Prostate gland (tissue), 2 donors: ENCODE measurements at regions not wholly inside any gene's neighbourhood (a gene's known extent, or its start where the extent isn't known, plus 50 kb on each side); places are given as distances from the start of the nearest gene placed in this dataset.

Source experiments
- DNase-seq: peaks from one replicate; pipeline ENCODE4 v3.0.0-alpha.2; 2019; ENCODE audit warnings: low spot score
- H3K27ac ChIP-seq, 2 donors: fragments of 200-600 bp; sonication (generic); 2 replicates each; pipeline ENCODE4 v1.5.1; 2017 to 2019
- H3K27me3 ChIP-seq: fragments of 200-600 bp; sonication (generic); replicated peaks from 2 replicates; pipeline ENCODE4 v1.5.1; 2019; ENCODE audit not compliant: insufficient read depth
- H3K36me3 ChIP-seq, 2 donors: fragments of 200-600 bp; sonication (generic); 1 replicate in 1 of 2; 2 replicates in 1 of 2; pipeline versions ENCODE4 v1.5.1 to v1.8.1; 2017 to 2019
- H3K4me1 ChIP-seq: fragments of 200-600 bp; sonication (generic); replicated peaks from 2 replicates; pipeline ENCODE4 v1.5.1; 2019
- H3K4me3 ChIP-seq, 2 donors: fragments of 200-600 bp; sonication (generic); 2 replicates each; pipeline ENCODE4 v1.5.1; 2017 to 2019
- H3K9me3 ChIP-seq: fragments of 200-600 bp; sonication (generic); 2 replicates; pipeline ENCODE4 v1.5.1; 2017
- CTCF ChIP-seq, 4 experiments: fragments of 200-600 bp in 2 of 4; fragments of 450-650 bp in 2 of 4; sonication (generic) in 2 of 4; IDR thresholded peaks; 1 replicate in 3 of 4; 2 replicates in 1 of 4; pipeline ENCODE4 v1.5.1; 2016 to 2019; ENCODE audit warnings: antibody characterized with exemption in 4 of 4, mild to moderate bottlenecking in 2 of 4, moderate library complexity in 2 of 4
- POLR2A ChIP-seq: fragments of 450-650 bp; IDR thresholded peaks from one replicate; pipeline ENCODE4 v1.6.1; 2016; ENCODE audit warnings: antibody characterized with exemption, mild to moderate bottlenecking
- POLR2AphosphoS5 ChIP-seq: sonication (generic); formaldehyde crosslinking; IDR thresholded peaks from one replicate; pipeline ENCODE4 v1.6.1; 2017; ENCODE audit warnings: antibody characterized with exemption
- WGBS: methylation state at CpG from one replicate; pipeline ENCODE4 v1.1.5; 2018; 5-methylcytosine and 5-hydroxymethylcytosine counted together
- intact Hi-C: fragments of 100-400 bp; cut with DNase I; formaldehyde crosslinking; loops from one replicate; pipeline ENCODE4 v1.14.2; 2022

DNA sequence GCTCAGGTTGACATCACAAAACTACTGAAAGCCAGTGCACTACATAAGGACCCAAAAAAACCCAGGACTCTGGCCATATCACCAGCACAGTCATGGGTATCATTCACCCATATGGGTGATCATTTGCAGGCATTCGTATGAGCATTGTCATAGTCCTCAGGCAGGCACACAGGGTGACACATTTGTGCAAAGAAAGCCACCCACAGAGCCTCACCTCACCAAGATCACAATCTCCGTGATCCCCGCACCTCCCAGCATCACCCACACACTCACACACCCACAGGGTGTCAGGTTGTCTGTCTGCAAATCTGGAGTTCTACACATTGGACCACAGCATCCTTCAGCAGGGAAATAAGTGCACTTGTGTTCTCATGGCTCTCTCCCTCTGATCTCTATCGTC, 166.0 kb upstream of the LPP start:
- TF ChIP-seq POLR2A, result no peak
- TF ChIP-seq POLR2AphosphoS5, result no peak
- TF ChIP-seq CTCF (IDR thresholded peaks at IDR 0.05), result no peak
- H3K4me1 ChIP-seq, result no peaks in the 10 kb centered on the region
- intact Hi-C loops, result no loop called here

DNA sequence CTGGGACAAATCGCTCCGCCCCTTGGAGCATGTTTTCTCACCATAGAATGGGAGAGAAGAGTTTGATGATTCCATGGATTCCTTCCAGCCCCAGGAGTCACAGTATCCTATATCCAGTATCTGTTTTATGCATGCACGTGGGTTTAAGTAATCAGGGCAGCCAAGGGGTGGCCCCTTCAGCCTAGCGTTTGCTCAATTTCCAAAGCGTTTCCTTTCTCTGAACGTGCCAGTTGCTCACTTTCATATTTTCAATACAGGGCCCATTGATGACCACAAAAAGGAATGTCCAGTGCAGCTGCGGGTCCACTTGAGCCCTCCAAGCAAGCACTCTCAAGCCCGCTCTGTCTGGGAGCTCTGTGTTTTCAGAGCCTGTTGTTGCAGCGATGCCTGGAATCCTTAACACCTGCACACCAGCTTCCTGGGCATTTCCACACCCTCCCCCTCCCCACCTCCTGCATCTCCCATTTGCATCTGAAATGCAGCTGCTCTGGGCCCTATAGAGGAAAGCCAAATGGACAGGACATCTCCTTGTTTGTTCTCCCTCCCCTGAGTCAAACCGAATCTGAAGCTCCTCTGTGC, 164.3 kb upstream of the LPP start:
- Histone ChIP-seq H3K36me3 (no peaks in the 10 kb centered on the region), H3K27me3 (no peaks in the 10 kb centered on the region), H3K4me1 (no peaks in the 10 kb centered on the region), H3K27ac (no peak overlapping the region), H3K9me3 (no peaks in the 10 kb centered on the region), H3K4me3 (no peak overlapping the region)
- 62% methylated on average over 10 of the region's 10 CpGs for WGBS
- TF ChIP-seq POLR2A, result no peak
- no peak for TF ChIP-seq POLR2AphosphoS5
- TF ChIP-seq CTCF (IDR thresholded peaks at IDR 0.05), result no peak
- no peak for DNase-seq
- intact Hi-C loops, result no loop called here

More for the DNA sequence above, 166.0 kb upstream of the LPP start:
- H3K4me3 ChIP-seq, result no peak overlapping the region
- no peaks in the 10 kb centered on the region for H3K36me3 ChIP-seq
- 87% methylated on average over 4 of the region's 4 CpGs for WGBS
- H3K9me3 ChIP-seq, result no peaks in the 10 kb centered on the region
- H3K27me3 ChIP-seq, result no peaks in the 10 kb centered on the region
- H3K27ac ChIP-seq, result no peak overlapping the region
- no peak for DNase-seq

DNA sequence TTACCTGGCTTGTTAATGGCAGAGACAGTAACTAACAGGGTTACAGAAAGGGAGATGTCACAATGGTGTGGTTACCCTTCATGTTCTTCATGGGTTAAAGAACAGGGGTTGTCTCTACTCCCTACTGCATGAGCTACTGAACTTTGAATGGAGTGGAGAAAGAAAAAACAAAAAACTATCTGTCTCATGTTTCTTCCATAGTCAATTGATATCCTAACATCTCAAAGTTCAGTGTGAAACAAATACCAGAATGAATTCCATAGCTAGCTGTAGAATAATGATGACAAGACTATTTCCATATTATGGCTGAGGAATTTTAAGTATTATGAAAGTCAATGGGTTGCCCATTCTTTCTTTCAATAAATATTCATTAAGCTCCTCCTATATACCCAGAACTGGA, 161.3 kb upstream of the LPP start:
- Histone ChIP-seq H3K4me3 (no peak overlapping the region), H3K27me3 (no peaks in the 10 kb centered on the region), H3K9me3 (no peaks in the 10 kb centered on the region), H3K4me1 (no peaks in the 10 kb centered on the region), H3K36me3 (no peaks in the 10 kb centered on the region), H3K27ac (no peak overlapping the region)
- DNase-seq, result no peak
- TF ChIP-seq POLR2AphosphoS5 (no peak), CTCF (IDR thresholded peaks at IDR 0.05) (no peak)
- intact Hi-C loops, result no loop called here

DNA sequence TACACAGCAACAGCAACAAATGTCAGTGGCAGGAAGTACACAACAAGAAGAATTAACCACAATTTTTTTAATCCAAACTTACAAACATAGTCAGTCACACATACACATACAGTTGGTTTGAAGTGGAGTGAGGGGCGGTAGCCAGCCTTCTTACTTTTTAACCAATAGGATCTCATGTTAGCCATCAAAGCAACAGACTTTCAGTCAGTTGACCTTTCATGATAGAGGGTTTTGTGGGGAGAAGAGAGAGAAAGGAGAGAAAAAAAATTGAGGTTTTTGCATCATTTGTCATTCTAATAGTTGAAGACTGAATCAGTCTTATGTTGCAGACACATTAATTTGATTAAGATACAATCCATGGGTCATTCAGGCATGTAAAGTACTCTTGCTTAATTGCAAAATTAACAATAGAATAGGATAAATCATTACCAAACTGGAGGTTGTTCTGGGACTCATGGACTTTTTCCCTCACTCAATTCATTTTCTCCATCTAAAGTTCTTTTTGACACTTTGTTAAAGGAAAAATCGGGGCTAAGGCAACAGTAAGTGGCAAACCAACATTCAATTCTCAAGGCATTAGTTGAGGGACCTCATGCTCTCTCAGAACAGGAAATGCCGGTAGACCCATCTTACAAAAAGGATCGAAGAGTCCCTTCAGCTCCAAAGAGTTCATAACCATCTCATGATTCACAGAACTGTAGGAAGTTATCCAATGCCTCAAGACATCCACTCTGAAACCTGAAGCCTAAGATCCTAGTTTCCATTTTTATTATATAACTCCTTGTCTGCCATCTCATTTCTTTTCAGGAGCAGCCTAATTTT, 159.5 kb upstream of the LPP start:
- TF ChIP-seq POLR2AphosphoS5 (no peak), CTCF (IDR thresholded peaks at IDR 0.05) (no peak), POLR2A (no peak)
- 91% methylated on average over 4 of the region's 4 CpGs for WGBS

GRCh38 chr3:187995043-187995400, 158.9 kb upstream of the LPP start:
- Histone ChIP-seq H3K9me3 (no peaks in the 10 kb centered on the region), H3K4me3 (no peak overlapping the region), H3K27me3 (no peaks in the 10 kb centered on the region), H3K36me3 (no peaks in the 10 kb centered on the region), H3K27ac (no peak overlapping the region), H3K4me1 (peaks cover under 1% of the 10 kb centered on the region)
- DNase-seq, result no peak
- TF ChIP-seq CTCF (IDR thresholded peaks at IDR 0.05) (no peak), POLR2AphosphoS5 (no peak), POLR2A (no peak)
- intact Hi-C loops, result no loop called here

More for the DNA sequence above, 159.5 kb upstream of the LPP start:
- Histone ChIP-seq H3K36me3 (no peaks in the 10 kb centered on the region), H3K4me3 (no peak overlapping the region), H3K9me3 (no peaks in the 10 kb centered on the region), H3K27me3 (no peaks in the 10 kb centered on the region), H3K27ac (no peak overlapping the region), H3K4me1 (no peaks in the 10 kb centered on the region)
- intact Hi-C loops, result no loop called here
- DNase-seq, result no peak
